HEK293 (cell line): ENCODE measurements at regions not wholly inside any gene's neighbourhood (a gene's known extent, or its start where the extent isn't known, plus 50 kb on each side); places are given as distances from the start of the nearest gene placed in this dataset.

Source experiments
- CTCF ChIA-PET: fragments of 350-600 bp; formaldehyde crosslinking; extraction: SDS; loops from one replicate; lab custom pipeline; 2021; ENCODE audit warnings: antibody characterized with exemption; lab: Yijun Ruan, JAX
- POLR2A ChIA-PET: fragments of 300-600 bp; formaldehyde crosslinking; extraction: SDS; loops from one replicate; lab custom pipeline; 2020; ENCODE audit warnings: antibody characterized with exemption, inconsistent platforms; lab: Yijun Ruan, JAX
- H3K27ac ChIP-seq: fragments of 200-500 bp; sonication (Bioruptor generic); 2 replicates; pipeline ENCODE4 v1.5.1; 2014; ENCODE audit warnings: low read depth, low read length, control low read depth, inconsistent platforms; ENCODE audit errors: extremely low read depth
- H3K36me3 ChIP-seq, 2 experiments: fragments of 200-500 bp in 1 of 2; sonication (Bioruptor generic) in 1 of 2; 1 replicate in 1 of 2; 2 replicates in 1 of 2; pipeline ENCODE4 v1.5.1; 2014 to 2017; ENCODE audit warnings: inconsistent platforms in 2 of 2, low read length in 2 of 2; ENCODE audit not compliant: control insufficient read depth in 2 of 2, insufficient read depth in 1 of 2
- H3K4me1 ChIP-seq: fragments of 200-500 bp; sonication (Bioruptor generic); 2 replicates; pipeline ENCODE4 v1.5.1; 2014; ENCODE audit warnings: mild to moderate bottlenecking, low read length, inconsistent platforms; ENCODE audit not compliant: control insufficient read depth, insufficient read depth
- H3K4me3 ChIP-seq: 2 replicates; pipeline ENCODE4 v1.5.1; 2011; ENCODE audit warnings: low read depth, mild to moderate bottlenecking, control low read depth, low read length, moderate library complexity
- H3K9me3 ChIP-seq: fragments of 200-500 bp; sonication (Bioruptor generic); 2 replicates; pipeline ENCODE4 v1.5.1; 2014; ENCODE audit warnings: low read depth, low read length, inconsistent platforms; ENCODE audit not compliant: control insufficient read depth, insufficient read depth
- SETDB1 ChIP-seq: IDR thresholded peaks from one replicate; pipeline ENCODE4 v1.6.1; 2017; ENCODE audit warnings: mild to moderate bottlenecking, low read length, moderate library complexity, mixed read lengths; ENCODE audit not compliant: insufficient read length
- YY2 ChIP-seq: fragments of 450-650 bp; formaldehyde crosslinking; IDR thresholded peaks from 2 replicates; pipeline ENCODE4 v1.5.1; 2016; ENCODE audit warnings: missing biosample characterization, missing genetic modification characterization
- ZBTB21 ChIP-seq: fragments of 450-650 bp; formaldehyde crosslinking; IDR thresholded peaks from 2 replicates; pipeline ENCODE4 v1.5.1; 2017; ENCODE audit warnings: missing biosample characterization, missing genetic modification characterization
- ZNF112 ChIP-seq: fragments of 450-650 bp; formaldehyde crosslinking; IDR thresholded peaks from 2 replicates; pipeline ENCODE4 v1.5.0; 2017; ENCODE audit warnings: missing biosample characterization, missing genetic modification characterization
- ZNF184 ChIP-seq: fragments of 450-650 bp; IDR thresholded peaks from 2 replicates; pipeline ENCODE4 v1.5.1; 2018; ENCODE audit warnings: missing biosample characterization, mild to moderate bottlenecking, missing genetic modification characterization
- ZNF24 ChIP-seq: fragments of 450-650 bp; formaldehyde crosslinking; IDR thresholded peaks from 2 replicates; pipeline ENCODE4 v1.5.1; 2016; ENCODE audit warnings: missing biosample characterization, missing genetic modification characterization
- ZNF341 ChIP-seq: fragments of 450-650 bp; formaldehyde crosslinking; IDR thresholded peaks from 2 replicates; pipeline ENCODE4; 2016; ENCODE audit warnings: low read depth, missing biosample characterization, missing genetic modification characterization
- ZNF433 ChIP-seq: fragments of 450-650 bp; formaldehyde crosslinking; IDR thresholded peaks from 2 replicates; pipeline ENCODE4 v1.5.1; 2016; ENCODE audit warnings: missing biosample characterization, missing genetic modification characterization, low read depth
- ZNF585B ChIP-seq: fragments of 450-650 bp; formaldehyde crosslinking; IDR thresholded peaks from 2 replicates; pipeline ENCODE4 v1.5.1; 2016; ENCODE audit warnings: missing biosample characterization, missing genetic modification characterization
- ZNF610 ChIP-seq: fragments of 450-650 bp; formaldehyde crosslinking; IDR thresholded peaks from 2 replicates; pipeline ENCODE4 v1.5.1; 2016; ENCODE audit warnings: missing biosample characterization, missing genetic modification characterization, borderline replicate concordance
- ZNF664 ChIP-seq: fragments of 450-650 bp; formaldehyde crosslinking; IDR thresholded peaks from 2 replicates; pipeline ENCODE4 v1.5.1; 2016; ENCODE audit warnings: missing biosample characterization, missing genetic modification characterization
- ZNF707 ChIP-seq: fragments of 450-650 bp; formaldehyde crosslinking; IDR thresholded peaks from 2 replicates; pipeline ENCODE4 v1.5.1; 2016; ENCODE audit warnings: missing biosample characterization, missing genetic modification characterization
- ZNF76 ChIP-seq: fragments of 450-650 bp; formaldehyde crosslinking; IDR thresholded peaks from 2 replicates; pipeline ENCODE4; 2016; ENCODE audit warnings: low read depth, missing biosample characterization, missing genetic modification characterization, borderline replicate concordance
- ZNF792 ChIP-seq: fragments of 450-650 bp; formaldehyde crosslinking; IDR thresholded peaks from 2 replicates; pipeline ENCODE4 v1.5.1; 2016; ENCODE audit warnings: missing biosample characterization, missing genetic modification characterization
- ZSCAN23 ChIP-seq: fragments of 450-650 bp; formaldehyde crosslinking; IDR thresholded peaks from 2 replicates; pipeline ENCODE4 v1.5.1; 2016; ENCODE audit warnings: missing biosample characterization, missing genetic modification characterization
- TF ChIP-seq, protein P1 (sequence below): fragments of 450-650 bp; formaldehyde crosslinking; IDR thresholded peaks from 2 replicates; pipeline ENCODE4 v1.5.1; 2016; ENCODE audit warnings: missing biosample characterization, missing genetic modification characterization, low read depth
- TF ChIP-seq, protein P2 (sequence below): fragments of 450-650 bp; formaldehyde crosslinking; conservative IDR thresholded peaks from 2 replicates; pipeline ENCODE4 v1.5.1; 2016; ENCODE audit warnings: low read depth, missing biosample characterization, missing genetic modification characterization
- TF ChIP-seq, protein P3 (sequence below): fragments of 450-650 bp; formaldehyde crosslinking; IDR thresholded peaks from 2 replicates; pipeline ENCODE4 v1.5.1; 2017; ENCODE audit warnings: missing biosample characterization, missing genetic modification characterization
- TF ChIP-seq, protein P4 (sequence below): fragments of 450-650 bp; formaldehyde crosslinking; IDR thresholded peaks from 2 replicates; pipeline ENCODE4 v1.5.1; 2017; ENCODE audit warnings: missing biosample characterization, missing genetic modification characterization

DNA sequence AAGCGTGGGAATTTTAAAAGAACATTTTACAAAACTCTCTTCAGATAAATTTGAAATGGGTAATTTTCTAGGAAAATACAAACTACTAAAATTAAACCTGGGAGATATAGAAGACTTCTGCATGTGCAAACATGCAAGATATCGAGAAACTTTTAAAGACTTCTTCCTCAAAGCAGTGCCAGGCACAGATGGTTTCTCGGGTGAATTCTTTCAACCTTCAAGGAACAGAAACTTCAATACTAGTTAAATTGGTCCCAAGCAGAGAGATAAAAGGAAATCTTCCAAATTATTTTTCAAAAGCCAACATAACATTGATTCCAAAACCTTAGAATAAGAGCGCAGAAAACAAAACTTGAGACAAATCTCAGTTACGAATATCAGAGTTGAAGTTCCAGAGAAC, 732.7 kb downstream of the PDCD6IP start:
- no peaks in the 10 kb centered on the region for H3K4me1 ChIP-seq
- H3K36me3 ChIP-seq: no peaks in the 10 kb centered on the region
- H3K4me3 ChIP-seq: no peak overlapping the region
- POLR2A ChIA-PET: no interaction called here
- H3K9me3 ChIP-seq: no peaks in the 10 kb centered on the region
- TF ChIP-seq SETDB1: no peak
- TF ChIP-seq ZNF433 (tag by site-specific recombination): no peak
- no peak for TF ChIP-seq ZNF76 (tag by site-specific recombination)
- TF ChIP-seq YY2 (tag by site-specific recombination): no peak
- no peak for TF ChIP-seq ZBTB21 (tag by site-specific recombination)
- no peak for TF ChIP-seq ZSCAN23 (tag by site-specific recombination)
- no peak for TF ChIP-seq ZNF585B (tag by site-specific recombination)
- TF ChIP-seq ZNF610 (tag by site-specific recombination): no peak
- TF ChIP-seq ZNF664: no peak
- CTCF ChIA-PET: no interaction called here
- no peak overlapping the region for H3K27ac ChIP-seq

DNA sequence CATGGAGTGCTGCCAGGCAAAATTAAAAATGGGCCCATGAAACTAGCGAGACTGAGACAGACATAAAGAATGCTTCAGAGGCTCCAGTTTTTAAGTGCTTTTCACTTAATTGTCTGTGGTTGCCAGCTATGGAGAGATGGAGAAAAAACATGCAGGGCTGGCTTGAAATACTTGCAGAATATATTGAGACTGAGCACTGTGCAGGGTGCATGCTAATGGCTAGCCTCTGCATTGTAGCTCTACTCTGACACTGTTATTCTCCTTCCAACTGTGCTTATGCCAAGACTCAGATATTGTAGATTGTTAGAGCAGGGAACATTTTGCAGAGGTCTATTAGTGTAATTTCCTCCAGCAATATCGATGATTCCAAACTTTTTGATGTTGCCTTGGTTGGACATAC, 735.0 kb downstream of the PDCD6IP start:
- POLR2A ChIA-PET: no interaction called here
- TF ChIP-seq ZNF792 (tag by site-specific recombination): no peak
- TF ChIP-seq, protein P1, sequence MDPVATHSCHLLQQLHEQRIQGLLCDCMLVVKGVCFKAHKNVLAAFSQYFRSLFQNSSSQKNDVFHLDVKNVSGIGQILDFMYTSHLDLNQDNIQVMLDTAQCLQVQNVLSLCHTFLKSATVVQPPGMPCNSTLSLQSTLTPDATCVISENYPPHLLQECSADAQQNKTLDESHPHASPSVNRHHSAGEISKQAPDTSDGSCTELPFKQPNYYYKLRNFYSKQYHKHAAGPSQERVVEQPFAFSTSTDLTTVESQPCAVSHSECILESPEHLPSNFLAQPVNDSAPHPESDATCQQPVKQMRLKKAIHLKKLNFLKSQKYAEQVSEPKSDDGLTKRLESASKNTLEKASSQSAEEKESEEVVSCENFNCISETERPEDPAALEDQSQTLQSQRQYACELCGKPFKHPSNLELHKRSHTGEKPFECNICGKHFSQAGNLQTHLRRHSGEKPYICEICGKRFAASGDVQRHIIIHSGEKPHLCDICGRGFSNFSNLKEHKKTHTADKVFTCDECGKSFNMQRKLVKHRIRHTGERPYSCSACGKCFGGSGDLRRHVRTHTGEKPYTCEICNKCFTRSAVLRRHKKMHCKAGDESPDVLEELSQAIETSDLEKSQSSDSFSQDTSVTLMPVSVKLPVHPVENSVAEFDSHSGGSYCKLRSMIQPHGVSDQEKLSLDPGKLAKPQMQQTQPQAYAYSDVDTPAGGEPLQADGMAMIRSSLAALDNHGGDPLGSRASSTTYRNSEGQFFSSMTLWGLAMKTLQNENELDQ (tag by site-specific recombination): no peak
- TF ChIP-seq, protein P2, sequence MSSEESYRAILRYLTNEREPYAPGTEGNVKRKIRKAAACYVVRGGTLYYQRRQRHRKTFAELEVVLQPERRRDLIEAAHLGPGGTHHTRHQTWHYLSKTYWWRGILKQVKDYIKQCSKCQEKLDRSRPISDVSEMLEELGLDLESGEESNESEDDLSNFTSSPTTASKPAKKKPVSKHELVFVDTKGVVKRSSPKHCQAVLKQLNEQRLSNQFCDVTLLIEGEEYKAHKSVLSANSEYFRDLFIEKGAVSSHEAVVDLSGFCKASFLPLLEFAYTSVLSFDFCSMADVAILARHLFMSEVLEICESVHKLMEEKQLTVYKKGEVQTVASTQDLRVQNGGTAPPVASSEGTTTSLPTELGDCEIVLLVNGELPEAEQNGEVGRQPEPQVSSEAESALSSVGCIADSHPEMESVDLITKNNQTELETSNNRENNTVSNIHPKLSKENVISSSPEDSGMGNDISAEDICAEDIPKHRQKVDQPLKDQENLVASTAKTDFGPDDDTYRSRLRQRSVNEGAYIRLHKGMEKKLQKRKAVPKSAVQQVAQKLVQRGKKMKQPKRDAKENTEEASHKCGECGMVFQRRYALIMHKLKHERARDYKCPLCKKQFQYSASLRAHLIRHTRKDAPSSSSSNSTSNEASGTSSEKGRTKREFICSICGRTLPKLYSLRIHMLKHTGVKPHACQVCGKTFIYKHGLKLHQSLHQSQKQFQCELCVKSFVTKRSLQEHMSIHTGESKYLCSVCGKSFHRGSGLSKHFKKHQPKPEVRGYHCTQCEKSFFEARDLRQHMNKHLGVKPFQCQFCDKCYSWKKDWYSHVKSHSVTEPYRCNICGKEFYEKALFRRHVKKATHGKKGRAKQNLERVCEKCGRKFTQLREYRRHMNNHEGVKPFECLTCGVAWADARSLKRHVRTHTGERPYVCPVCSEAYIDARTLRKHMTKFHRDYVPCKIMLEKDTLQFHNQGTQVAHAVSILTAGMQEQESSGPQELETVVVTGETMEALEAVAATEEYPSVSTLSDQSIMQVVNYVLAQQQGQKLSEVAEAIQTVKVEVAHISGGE (tag by site-specific recombination): no peak
- no peak for TF ChIP-seq ZNF184 (tag by site-specific recombination)
- TF ChIP-seq, protein P3, sequence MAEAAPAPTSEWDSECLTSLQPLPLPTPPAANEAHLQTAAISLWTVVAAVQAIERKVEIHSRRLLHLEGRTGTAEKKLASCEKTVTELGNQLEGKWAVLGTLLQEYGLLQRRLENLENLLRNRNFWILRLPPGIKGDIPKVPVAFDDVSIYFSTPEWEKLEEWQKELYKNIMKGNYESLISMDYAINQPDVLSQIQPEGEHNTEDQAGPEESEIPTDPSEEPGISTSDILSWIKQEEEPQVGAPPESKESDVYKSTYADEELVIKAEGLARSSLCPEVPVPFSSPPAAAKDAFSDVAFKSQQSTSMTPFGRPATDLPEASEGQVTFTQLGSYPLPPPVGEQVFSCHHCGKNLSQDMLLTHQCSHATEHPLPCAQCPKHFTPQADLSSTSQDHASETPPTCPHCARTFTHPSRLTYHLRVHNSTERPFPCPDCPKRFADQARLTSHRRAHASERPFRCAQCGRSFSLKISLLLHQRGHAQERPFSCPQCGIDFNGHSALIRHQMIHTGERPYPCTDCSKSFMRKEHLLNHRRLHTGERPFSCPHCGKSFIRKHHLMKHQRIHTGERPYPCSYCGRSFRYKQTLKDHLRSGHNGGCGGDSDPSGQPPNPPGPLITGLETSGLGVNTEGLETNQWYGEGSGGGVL (tag by site-specific recombination): no peak
- no peak for TF ChIP-seq ZNF112 (tag by site-specific recombination)
- TF ChIP-seq, protein P4, sequence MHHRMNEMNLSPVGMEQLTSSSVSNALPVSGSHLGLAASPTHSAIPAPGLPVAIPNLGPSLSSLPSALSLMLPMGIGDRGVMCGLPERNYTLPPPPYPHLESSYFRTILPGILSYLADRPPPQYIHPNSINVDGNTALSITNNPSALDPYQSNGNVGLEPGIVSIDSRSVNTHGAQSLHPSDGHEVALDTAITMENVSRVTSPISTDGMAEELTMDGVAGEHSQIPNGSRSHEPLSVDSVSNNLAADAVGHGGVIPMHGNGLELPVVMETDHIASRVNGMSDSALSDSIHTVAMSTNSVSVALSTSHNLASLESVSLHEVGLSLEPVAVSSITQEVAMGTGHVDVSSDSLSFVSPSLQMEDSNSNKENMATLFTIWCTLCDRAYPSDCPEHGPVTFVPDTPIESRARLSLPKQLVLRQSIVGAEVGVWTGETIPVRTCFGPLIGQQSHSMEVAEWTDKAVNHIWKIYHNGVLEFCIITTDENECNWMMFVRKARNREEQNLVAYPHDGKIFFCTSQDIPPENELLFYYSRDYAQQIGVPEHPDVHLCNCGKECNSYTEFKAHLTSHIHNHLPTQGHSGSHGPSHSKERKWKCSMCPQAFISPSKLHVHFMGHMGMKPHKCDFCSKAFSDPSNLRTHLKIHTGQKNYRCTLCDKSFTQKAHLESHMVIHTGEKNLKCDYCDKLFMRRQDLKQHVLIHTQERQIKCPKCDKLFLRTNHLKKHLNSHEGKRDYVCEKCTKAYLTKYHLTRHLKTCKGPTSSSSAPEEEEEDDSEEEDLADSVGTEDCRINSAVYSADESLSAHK (tag by site-specific recombination): no peak
- no peak for TF ChIP-seq ZNF707 (tag by site-specific recombination)
- no peak for TF ChIP-seq ZNF341 (tag by site-specific recombination)
- TF ChIP-seq ZNF24: no peak
- TF ChIP-seq, all 188 proteins: peak for 0
- Histone ChIP-seq H3K9me3 (no peaks in the 10 kb centered on the region), H3K27ac (no peak overlapping the region), H3K4me3 (no peak overlapping the region), H3K4me1 (no peaks in the 10 kb centered on the region), H3K36me3 (no peaks in the 10 kb centered on the region)
- CTCF ChIA-PET: interaction anchor here (0.5 kb wide), 1 partner anchor 591 kb away, joined by 3 read pairs; no protein-coding TSS in a partner anchor
